ENCODE measurements at regions not wholly inside any gene's neighbourhood (a gene's known extent, or its start where the extent isn't known, plus 50 kb on each side); places are given as distances from the start of the nearest gene placed in this dataset.

GRCh38 chr11:95563859-95564258, 225.7 kb downstream of the FAM76B start:
- TF ChIP-seq POLR2A (IDR thresholded peaks at IDR 0.05; ENCODE audit: low read depth, low read length) (no peak), POLR2AphosphoS5 (IDR thresholded peaks at IDR 0.05; ENCODE audit: low read depth, low read length) (no peak), TAF1 (IDR thresholded peaks at IDR 0.05; ENCODE audit: low read depth, low read length) (no peak), SPI1 (IDR thresholded peaks at IDR 0.05; ENCODE audit: low read depth, low read length) (no peak), POU2F2 (IDR thresholded peaks at IDR 0.05; ENCODE audit: low read depth, low read length) (no peak), PAX5 (IDR thresholded peaks at IDR 0.05; ENCODE audit: insufficient read depth, low read length, severe bottlenecking) (no peak)

Data from GM12891 (cell line).